Large intestine (tissue), 3 donors: ENCODE measurements at regions not wholly inside any gene's neighbourhood (a gene's known extent, or its start where the extent isn't known, plus 50 kb on each side); places are given as distances from the start of the nearest gene placed in this dataset.

Experiments
- DNase-seq, 2 donors: peaks; one replicate each; pipeline versions ENCODE4 v3.0.0 to v3.0.0-alpha.2; 2013
- H3K27ac ChIP-seq: one replicate; pipeline ENCODE4 v1.5.1; 2013; ENCODE audit warnings: low read length
- H3K27me3 ChIP-seq: 2 replicates; pipeline ENCODE4 v1.6.1; 2013; ENCODE audit warnings: low read length; ENCODE audit not compliant: control insufficient read depth, insufficient read depth
- H3K36me3 ChIP-seq: 2 replicates; pipeline ENCODE4 v1.6.1; 2013; ENCODE audit warnings: low read length; ENCODE audit not compliant: control insufficient read depth, insufficient read depth
- H3K4me1 ChIP-seq: one replicate; pipeline ENCODE4 v1.6.1; 2013; ENCODE audit warnings: low read length; ENCODE audit not compliant: control insufficient read depth, insufficient read depth
- H3K4me3 ChIP-seq: one replicate; pipeline ENCODE4 v1.5.1; 2013; ENCODE audit warnings: low read length
- H3K9me3 ChIP-seq: one replicate; pipeline ENCODE4 v1.6.1; 2013; ENCODE audit warnings: mild to moderate bottlenecking, low read depth, low read length, moderate library complexity; ENCODE audit not compliant: control insufficient read depth
- WGBS: methylation state at CpG from one replicate; pipeline ENCODE4 v1.1.5; 2013; ENCODE audit warnings: low lambda C conversion rate; ENCODE audit not compliant: insufficient coverage; 5-methylcytosine and 5-hydroxymethylcytosine counted together

DNA sequence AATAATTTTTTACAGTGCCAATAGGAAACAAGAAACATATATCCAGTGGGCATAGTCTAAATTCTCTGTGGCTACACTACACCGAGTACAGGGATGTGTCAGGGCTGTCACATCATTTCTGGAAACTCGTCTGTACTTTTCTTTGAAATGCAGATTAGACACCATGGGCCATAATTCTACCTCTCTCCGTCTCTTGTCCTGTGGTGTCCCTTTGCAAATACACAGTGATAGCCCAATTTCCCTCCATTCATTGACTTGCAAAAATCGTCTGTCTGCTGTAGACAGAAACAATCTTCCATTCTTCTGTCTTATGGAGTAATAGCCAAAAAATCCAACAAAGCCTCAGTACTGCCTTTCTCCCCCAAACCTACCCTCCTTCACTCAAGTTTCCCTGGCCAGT is 487.1 kb upstream of the ANO3 start:
- no peak for DNase-seq
- Histone ChIP-seq H3K4me3 (no peak overlapping the region), H3K9me3 (no peaks in the 10 kb centered on the region), H3K27ac (no peak overlapping the region), H3K36me3 (no peaks in the 10 kb centered on the region), H3K4me1 (no peaks in the 10 kb centered on the region), H3K27me3 (no peaks in the 10 kb centered on the region)
- 75% methylated on average over 2 of the region's 4 CpGs for WGBS

DNA sequence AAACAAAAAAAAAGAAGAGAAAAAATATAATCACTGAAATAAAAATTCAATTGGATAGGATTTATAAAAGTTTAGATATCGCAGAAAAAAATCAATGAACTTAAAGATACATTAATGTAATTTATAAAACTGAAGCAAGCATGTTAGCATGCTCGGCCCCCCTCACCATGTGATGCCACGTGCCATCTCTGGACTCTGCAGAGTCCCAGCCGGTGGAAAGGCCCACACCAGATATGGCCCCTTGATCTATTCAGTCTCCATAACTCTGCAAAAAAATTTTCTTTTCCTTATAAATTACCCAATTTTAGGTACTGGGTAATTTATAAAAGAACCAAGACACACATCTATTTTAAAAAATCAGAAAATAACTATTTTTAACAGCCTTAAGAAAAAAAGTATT is 476.0 kb upstream of the ANO3 start:
- 100% methylated on average over 1 of the region's 4 CpGs for WGBS
- Histone ChIP-seq H3K9me3 (no peaks in the 10 kb centered on the region), H3K27me3 (no peaks in the 10 kb centered on the region), H3K4me3 (no peak overlapping the region), H3K36me3 (no peaks in the 10 kb centered on the region), H3K27ac (no peak overlapping the region), H3K4me1 (no peaks in the 10 kb centered on the region)
- DNase-seq: no peak

DNA sequence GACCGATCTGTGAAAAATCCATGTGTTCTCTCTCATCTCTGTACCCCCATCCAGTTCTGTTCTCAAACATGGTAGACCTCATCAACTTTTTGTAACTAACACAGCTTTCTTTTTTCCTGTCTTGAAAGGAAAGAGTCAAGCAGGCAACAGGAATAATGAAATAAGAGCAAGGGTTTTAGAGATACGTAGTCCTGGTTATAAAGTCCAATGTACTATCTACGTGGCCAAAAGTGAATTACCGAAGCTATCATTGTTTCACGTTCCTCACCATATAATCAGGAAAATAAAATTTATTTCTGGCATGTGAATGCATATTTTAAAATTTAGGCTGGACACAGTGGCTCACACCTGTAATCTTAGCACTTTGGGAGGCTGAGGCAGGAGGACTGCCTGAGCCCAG is 472.2 kb upstream of the ANO3 start:
- DNase-seq: peak in 1 of 2 donors; percentile 27
- H3K36me3 ChIP-seq: no peaks in the 10 kb centered on the region
- H3K4me1 ChIP-seq: no peaks in the 10 kb centered on the region
- 58% methylated on average over 4 of the region's 5 CpGs for WGBS
- no peak overlapping the region for H3K4me3 ChIP-seq
- H3K27me3 ChIP-seq: no peaks in the 10 kb centered on the region
- no peaks in the 10 kb centered on the region for H3K9me3 ChIP-seq
- no peak overlapping the region for H3K27ac ChIP-seq

DNA sequence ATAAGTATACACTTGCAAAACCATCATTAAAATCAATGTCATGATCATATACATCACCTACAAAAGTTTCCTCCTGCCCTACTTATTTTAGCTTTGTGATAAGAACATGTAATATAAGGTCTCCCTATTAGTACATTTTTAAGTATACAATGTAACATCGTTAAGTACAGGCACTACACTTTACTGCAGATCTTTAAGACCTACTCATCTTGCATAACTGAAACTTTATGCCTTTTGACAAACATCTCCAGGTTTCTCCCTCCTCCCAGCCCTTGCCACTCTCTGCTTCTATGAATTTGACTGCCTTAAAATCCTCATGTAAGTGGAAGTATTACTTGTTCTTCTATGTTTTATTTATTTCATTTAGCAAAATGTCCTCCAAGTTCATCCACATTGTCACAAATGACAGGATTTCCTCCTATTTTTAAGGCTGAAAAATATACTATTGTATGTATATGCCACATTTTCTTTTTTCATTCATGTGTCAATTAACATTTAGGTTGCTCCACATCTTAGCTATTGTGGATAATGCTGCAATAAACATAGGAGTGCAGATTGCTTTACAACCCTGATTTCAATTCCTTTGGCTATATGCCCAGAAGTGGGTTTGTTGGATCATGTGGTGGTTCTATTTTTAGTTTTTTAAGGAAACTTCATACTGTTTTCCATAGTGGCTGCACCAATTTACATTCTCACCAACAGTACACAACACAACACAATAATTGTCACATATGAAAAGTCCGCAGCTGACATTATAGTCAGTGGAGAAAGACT is 471.1 kb upstream of the ANO3 start:
- Histone ChIP-seq H3K4me3 (no peak overlapping the region), H3K27me3 (no peaks in the 10 kb centered on the region), H3K27ac (no peak overlapping the region), H3K36me3 (no peaks in the 10 kb centered on the region), H3K4me1 (no peaks in the 10 kb centered on the region), H3K9me3 (no peaks in the 10 kb centered on the region)
- WGBS: no CpG with 5 or more reads among the region's 2 CpGs
- peak; percentile 38 to 69 for DNase-seq

DNA sequence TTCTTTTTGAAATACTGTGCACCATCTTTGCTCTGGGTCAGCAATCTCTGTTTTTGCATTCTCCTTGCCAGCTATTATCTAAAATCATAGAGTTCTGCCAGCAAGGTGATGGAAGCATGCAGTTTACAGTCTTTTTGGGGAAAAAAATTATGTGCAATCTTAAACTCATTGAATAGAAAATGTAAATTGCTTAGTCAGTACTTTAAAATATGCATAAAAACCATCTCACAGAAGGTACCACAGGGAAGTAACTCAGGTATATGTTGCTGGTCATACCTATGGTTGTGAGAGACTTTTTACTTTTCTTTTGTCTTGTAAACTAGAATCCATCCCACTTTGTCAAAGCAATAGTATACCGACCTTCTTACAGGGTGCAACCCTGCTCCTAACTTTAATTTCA is 469.8 kb upstream of the ANO3 start:
- WGBS: no CpG with 5 or more reads among the region's 1 CpG
- H3K36me3 ChIP-seq: no peaks in the 10 kb centered on the region
- no peaks in the 10 kb centered on the region for H3K27me3 ChIP-seq
- no peaks in the 10 kb centered on the region for H3K9me3 ChIP-seq
- DNase-seq: no peak
- H3K27ac ChIP-seq: no peak overlapping the region
- no peaks in the 10 kb centered on the region for H3K4me1 ChIP-seq
- H3K4me3 ChIP-seq: no peak overlapping the region

DNA sequence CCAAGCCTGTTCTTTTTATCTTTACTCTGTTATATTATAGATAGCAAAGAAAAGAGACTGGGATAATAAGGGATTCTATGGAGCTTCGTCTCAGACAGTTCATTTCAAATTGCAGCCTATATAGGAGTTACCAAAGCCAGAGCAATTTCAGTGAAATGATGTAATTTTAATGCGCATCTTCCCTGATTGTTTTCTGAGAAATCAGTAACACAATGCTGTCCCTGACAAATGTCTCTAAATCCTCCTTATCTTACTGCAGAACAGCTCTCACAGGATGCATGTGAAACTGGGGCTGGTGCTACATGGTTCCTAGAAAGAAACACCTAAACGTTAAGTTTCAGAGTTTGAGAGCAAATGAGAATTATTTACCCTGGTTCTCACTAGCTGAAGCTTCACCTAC is 467.9 kb upstream of the ANO3 start:
- Histone ChIP-seq H3K27me3 (no peaks in the 10 kb centered on the region), H3K36me3 (no peaks in the 10 kb centered on the region), H3K4me3 (no peak overlapping the region), H3K4me1 (no peaks in the 10 kb centered on the region), H3K9me3 (no peaks in the 10 kb centered on the region), H3K27ac (no peak overlapping the region)
- 56% methylated on average over 3 of the region's 3 CpGs for WGBS
- no peak for DNase-seq

DNA sequence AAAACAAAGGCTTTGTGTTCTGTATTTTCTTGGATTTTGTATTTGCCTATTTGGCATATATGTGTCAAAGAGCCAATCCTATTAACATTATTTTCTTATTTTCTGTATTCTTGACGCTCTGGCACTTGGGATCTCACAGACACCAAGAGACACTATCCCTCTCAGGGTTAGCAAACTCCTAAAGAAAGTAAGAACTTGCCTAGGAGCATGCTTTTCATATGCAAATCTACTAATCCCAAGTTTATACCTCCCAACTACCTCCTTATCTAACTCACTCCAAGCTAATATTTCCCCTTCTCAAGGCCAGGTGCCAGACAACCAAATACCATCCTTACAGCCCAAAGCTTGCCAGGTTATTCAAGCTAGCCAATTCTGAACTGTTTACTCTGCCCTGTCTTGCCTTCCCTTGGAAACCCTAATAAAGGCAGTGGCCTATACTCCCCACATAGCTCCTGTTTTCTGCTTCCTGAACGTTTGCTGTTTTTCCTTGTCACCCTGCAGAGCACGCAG is 455.4 kb upstream of the ANO3 start:
- Histone ChIP-seq H3K4me3 (no peak overlapping the region), H3K9me3 (no peaks in the 10 kb centered on the region), H3K27me3 (no peaks in the 10 kb centered on the region), H3K4me1 (no peaks in the 10 kb centered on the region), H3K27ac (no peak overlapping the region), H3K36me3 (no peaks in the 10 kb centered on the region)
- 46% methylated on average over 2 of the region's 3 CpGs for WGBS
- no peak for DNase-seq

DNA sequence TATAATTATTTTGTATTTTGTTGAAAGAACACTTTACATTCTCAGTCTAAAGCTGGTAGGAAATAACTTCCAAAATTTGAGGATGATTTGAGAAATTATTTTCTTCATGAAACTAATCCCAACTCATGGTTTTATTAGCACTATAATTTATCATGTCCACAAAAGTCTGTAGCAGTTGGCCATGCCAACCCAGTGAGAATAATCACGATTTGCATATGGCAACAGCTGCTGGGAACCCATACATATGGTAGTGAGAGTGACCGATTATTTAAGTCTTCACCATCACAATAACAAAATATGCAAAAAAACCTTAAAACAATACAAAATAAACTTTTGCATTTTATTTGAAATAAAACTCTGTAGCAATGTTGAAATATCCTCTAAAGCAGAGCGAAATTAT is 445.9 kb upstream of the ANO3 start:
- H3K9me3 ChIP-seq: no peaks in the 10 kb centered on the region
- WGBS: 95% methylated on average over 2 of the region's 3 CpGs
- H3K4me3 ChIP-seq: no peak overlapping the region
- H3K4me1 ChIP-seq: no peaks in the 10 kb centered on the region
- H3K27ac ChIP-seq: no peak overlapping the region
- H3K36me3 ChIP-seq: no peaks in the 10 kb centered on the region
- no peak for DNase-seq
- H3K27me3 ChIP-seq: no peaks in the 10 kb centered on the region

DNA sequence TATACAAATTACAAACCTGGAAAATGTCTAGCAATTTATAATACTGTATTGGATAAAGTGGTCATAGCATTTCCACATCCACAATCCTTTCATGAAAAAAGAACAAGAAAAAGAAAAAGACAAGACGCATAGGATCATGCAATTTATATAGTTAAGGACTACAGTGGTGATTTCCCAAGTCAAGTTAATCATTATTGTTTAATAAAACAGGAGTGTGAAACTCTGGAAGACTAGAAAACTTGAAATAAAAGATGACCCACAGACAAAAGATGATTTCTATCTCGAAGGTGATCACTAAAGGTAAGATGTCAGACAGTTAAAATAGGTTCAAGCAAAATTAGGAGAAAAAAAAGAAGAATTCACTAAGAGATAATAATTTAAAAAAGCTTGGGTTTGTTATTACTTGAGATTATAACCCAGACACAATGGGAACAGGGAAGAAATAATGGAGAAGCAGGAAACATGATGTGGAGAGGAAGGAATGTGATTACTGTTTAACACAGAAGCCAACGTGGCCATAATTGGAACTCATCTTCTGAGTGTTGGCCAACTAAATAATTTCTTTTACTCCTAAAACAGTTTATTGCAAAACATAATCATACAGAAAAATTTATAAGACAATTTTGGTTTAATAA is 441.2 kb upstream of the ANO3 start:
- no peak overlapping the region for H3K4me3 ChIP-seq
- no peaks in the 10 kb centered on the region for H3K9me3 ChIP-seq
- 83% methylated on average over 1 of the region's 3 CpGs for WGBS
- no peaks in the 10 kb centered on the region for H3K36me3 ChIP-seq
- H3K27ac ChIP-seq: no peak overlapping the region
- H3K27me3 ChIP-seq: no peaks in the 10 kb centered on the region
- DNase-seq: no peak
- H3K4me1 ChIP-seq: no peaks in the 10 kb centered on the region

DNA sequence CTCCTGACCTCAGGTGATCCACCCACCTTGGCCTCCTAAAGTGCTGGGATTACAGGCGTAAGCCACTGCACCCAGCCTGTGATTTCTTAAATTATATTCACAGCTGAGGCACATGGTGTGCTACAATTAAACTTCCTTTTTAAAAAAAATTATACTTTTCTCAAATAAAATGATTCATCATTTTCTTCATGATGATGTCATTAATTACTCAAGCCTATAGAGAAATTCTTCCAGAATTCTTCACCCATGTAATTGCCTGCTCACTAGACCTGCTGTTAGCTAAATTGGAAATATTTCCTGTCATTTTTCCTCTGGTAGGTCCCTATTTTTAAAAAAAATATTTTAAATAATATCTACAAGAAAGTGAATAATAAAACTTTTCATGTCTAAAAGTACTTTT is 440.0 kb upstream of the ANO3 start:
- H3K4me1 ChIP-seq: no peaks in the 10 kb centered on the region
- H3K27me3 ChIP-seq: no peaks in the 10 kb centered on the region
- DNase-seq: no peak
- no peaks in the 10 kb centered on the region for H3K9me3 ChIP-seq
- no peak overlapping the region for H3K27ac ChIP-seq
- no peaks in the 10 kb centered on the region for H3K36me3 ChIP-seq
- no peak overlapping the region for H3K4me3 ChIP-seq
- WGBS: no CpG with 5 or more reads among the region's 1 CpG
